H9 (cell line): ENCODE measurements at regions not wholly inside any gene's neighbourhood (a gene's known extent, or its start where the extent isn't known, plus 50 kb on each side); places are given as distances from the start of the nearest gene placed in this dataset.

Source experiments
- DNase-seq: peaks from one replicate; pipeline ENCODE4 v3.0.0-alpha.2; 2017
- H2AFZ ChIP-seq: one replicate; pipeline ENCODE4 v1.6.1; 2013; ENCODE audit warnings: mild to moderate bottlenecking, low read length, control low read depth, moderate library complexity
- H2AK5ac ChIP-seq: 2 replicates; pipeline ENCODE4 v1.6.1; 2013; ENCODE audit warnings: low read length, control low read depth, mixed read lengths; ENCODE audit not compliant: insufficient read length
- H2BK120ac ChIP-seq: one replicate; pipeline ENCODE4 v1.6.1; 2013; ENCODE audit warnings: low read depth, mild to moderate bottlenecking, low read length, control low read depth, inconsistent platforms; ENCODE audit not compliant: poor library complexity, severe bottlenecking
- H2BK12ac ChIP-seq: 2 replicates; pipeline ENCODE4 v1.6.1; 2013; ENCODE audit warnings: low read length, control low read depth, mixed read lengths, low read depth; ENCODE audit not compliant: insufficient read length
- H2BK15ac ChIP-seq: 2 replicates; pipeline ENCODE4 v1.6.1; 2013; ENCODE audit warnings: low read depth, low read length, control low read depth
- H2BK20ac ChIP-seq: one replicate; pipeline ENCODE4 v1.6.1; 2013; ENCODE audit warnings: low read depth, mild to moderate bottlenecking, low read length, control low read depth, inconsistent platforms; ENCODE audit not compliant: poor library complexity, severe bottlenecking
- H2BK5ac ChIP-seq: 2 replicates; pipeline ENCODE4 v1.6.1; 2013; ENCODE audit warnings: low read length, control low read depth, mixed read lengths; ENCODE audit not compliant: insufficient read length
- H3K14ac ChIP-seq: 2 replicates; pipeline ENCODE4 v1.6.1; 2013; ENCODE audit warnings: low read length, control low read depth; ENCODE audit not compliant: insufficient read depth
- H3K18ac ChIP-seq: 2 replicates; pipeline ENCODE4 v1.6.1; 2013; ENCODE audit warnings: low read depth, mild to moderate bottlenecking, mixed read lengths, low read length, control low read depth; ENCODE audit not compliant: insufficient read length
- H3K23ac ChIP-seq: 2 replicates; pipeline ENCODE4 v1.6.1; 2013; ENCODE audit warnings: low read length, control low read depth, mixed read lengths, low read depth; ENCODE audit not compliant: insufficient read length
- H3K23me2 ChIP-seq: 2 replicates; pipeline ENCODE4 v1.6.1; 2013; ENCODE audit warnings: low read depth, mild to moderate bottlenecking, mixed read lengths, low read length, control low read depth; ENCODE audit not compliant: insufficient read length, poor library complexity, severe bottlenecking
- H3K27ac ChIP-seq: 2 replicates; pipeline ENCODE4 v1.5.1; 2013; ENCODE audit warnings: low read length, control low read depth, mixed read lengths, low read depth; ENCODE audit not compliant: insufficient read length
- H3K27me3 ChIP-seq: 2 replicates; pipeline ENCODE4 v1.6.1; 2013; ENCODE audit warnings: low read length, control low read depth, inconsistent platforms; ENCODE audit not compliant: insufficient read depth
- H3K4ac ChIP-seq: 2 replicates; pipeline ENCODE4 v1.6.1; 2013; ENCODE audit warnings: low read depth, mild to moderate bottlenecking, control low read depth, inconsistent platforms, low read length, moderate library complexity
- H3K4me1 ChIP-seq: 2 replicates; pipeline ENCODE4 v1.6.1; 2013; ENCODE audit warnings: low read length, control low read depth, inconsistent platforms; ENCODE audit not compliant: insufficient read depth
- H3K4me2 ChIP-seq: 2 replicates; pipeline ENCODE4 v1.6.1; 2013; ENCODE audit warnings: low read length, control low read depth, mixed read lengths; ENCODE audit not compliant: insufficient read length, insufficient read depth
- H3K56ac ChIP-seq: 2 replicates; pipeline ENCODE4 v1.6.1; 2013; ENCODE audit warnings: low read depth, mild to moderate bottlenecking, mixed read lengths, low read length, control low read depth; ENCODE audit not compliant: insufficient read length
- H3K79me1 ChIP-seq: 2 replicates; pipeline ENCODE4 v1.6.1; 2013; ENCODE audit warnings: low read depth, mild to moderate bottlenecking, moderate library complexity, low read length, control low read depth, inconsistent platforms; ENCODE audit not compliant: insufficient read depth, poor library complexity, severe bottlenecking
- H3K79me2 ChIP-seq: 2 replicates; pipeline ENCODE4 v1.6.1; 2013; ENCODE audit warnings: low read length, control low read depth, inconsistent platforms; ENCODE audit not compliant: insufficient read depth
- H3K9ac ChIP-seq: 2 replicates; pipeline ENCODE4 v1.6.1; 2013; ENCODE audit warnings: low read length, control low read depth, mixed read lengths; ENCODE audit not compliant: insufficient read length; ENCODE audit errors: extremely low read depth
- H3K9me3 ChIP-seq: one replicate; pipeline ENCODE4 v1.6.1; 2013; ENCODE audit warnings: low read depth, low read length, inconsistent platforms; ENCODE audit not compliant: control insufficient read depth
- H3T11ph ChIP-seq: one replicate; pipeline ENCODE4 v1.6.1; 2013; ENCODE audit warnings: mild to moderate bottlenecking, low read length, control low read depth, inconsistent platforms
- H4K20me1 ChIP-seq: one replicate; pipeline ENCODE4 v1.6.1; 2013; ENCODE audit not compliant: control insufficient read depth, insufficient read length, insufficient read depth
- H4K5ac ChIP-seq: 2 replicates; pipeline ENCODE4 v1.6.1; 2013; ENCODE audit warnings: low read depth, mild to moderate bottlenecking, mixed read lengths, low read length, control low read depth; ENCODE audit not compliant: insufficient read length
- H4K8ac ChIP-seq: replicated peaks from 2 replicates; pipeline ENCODE4 v1.6.1; 2013; ENCODE audit warnings: low read length, control low read depth, mixed read lengths, low read depth; ENCODE audit not compliant: insufficient read length
- H4K91ac ChIP-seq: 2 replicates; pipeline ENCODE4 v1.6.1; 2013; ENCODE audit warnings: low read depth, mild to moderate bottlenecking, moderate library complexity, mixed read lengths, low read length, control low read depth; ENCODE audit not compliant: insufficient read length
- H3K27ac Mint-ChIP-seq, 3 experiments: 2 replicates in 2 of 3; 3 replicates in 1 of 3; pipeline ENCODE4 v1.8.0; 2020 to 2021; ENCODE audit warnings: mixed read lengths in 3 of 3, mild to moderate bottlenecking in 1 of 3, moderate library complexity in 1 of 3
- H3K27me3 Mint-ChIP-seq: 2 replicates; pipeline ENCODE4 v1.8.0; 2021; ENCODE audit warnings: low read depth, mild to moderate bottlenecking, moderate library complexity, mixed read lengths
- H3K36me3 Mint-ChIP-seq, 3 experiments: 2 replicates in 2 of 3; 3 replicates in 1 of 3; pipeline ENCODE4 v1.8.0; 2020 to 2021; ENCODE audit warnings: low read depth in 3 of 3, mixed read lengths in 3 of 3; ENCODE audit not compliant: insufficient read depth in 1 of 3
- H3K4me1 Mint-ChIP-seq, 2 experiments: 2 replicates each; pipeline ENCODE4 v1.8.0; 2020; ENCODE audit warnings: mixed read lengths in 2 of 2
- H3K4me3 Mint-ChIP-seq, 2 experiments: 2 replicates in 1 of 2; 3 replicates in 1 of 2; pipeline ENCODE4 v1.8.0; 2020 to 2021; ENCODE audit warnings: mild to moderate bottlenecking in 2 of 2, mixed read lengths in 2 of 2, moderate library complexity in 1 of 2
- H3K9me3 Mint-ChIP-seq, 2 experiments: 2 replicates in 1 of 2; 3 replicates in 1 of 2; pipeline ENCODE4 v1.8.0; 2020; ENCODE audit warnings: mild to moderate bottlenecking in 2 of 2, mixed read lengths in 2 of 2, moderate library complexity in 1 of 2
- TF ChIP-seq, protein P1 (sequence below): fragments of 200-600 bp; sonication (generic); conservative IDR thresholded peaks from 3 replicates; pipeline ENCODE4 v1.8.0; 2021; ENCODE audit warnings: antibody characterized with exemption, mild to moderate bottlenecking

GRCh38 chr7:18225067-18225466 lies 197.4 kb upstream of the PRPS1L1 start:
- Histone ChIP-seq H3K23ac (no peak overlapping the region), H2BK5ac (no peak overlapping the region), H3T11ph (no peak overlapping the region), H4K20me1 (no peaks in the 10 kb centered on the region), H3K4me1 (no peaks in the 10 kb centered on the region), H3K18ac (no peak overlapping the region), H3K56ac (no peak overlapping the region), H3K14ac (no peak overlapping the region), H2AFZ (no peak overlapping the region), H3K79me2 (no peaks in the 10 kb centered on the region), H2BK20ac (no peak overlapping the region), H3K4me2 (no peak overlapping the region), H3K79me1 (no peaks in the 10 kb centered on the region), H3K27me3 (no peaks in the 10 kb centered on the region), H3K9me3 (no peaks in the 10 kb centered on the region), H2AK5ac (no peak overlapping the region), H2BK12ac (no peak overlapping the region), H3K9ac (no peak overlapping the region), H2BK15ac (no peak overlapping the region), H3K4ac (no peak overlapping the region), H2BK120ac (no peak overlapping the region), H4K91ac (no peak overlapping the region), H3K23me2 (no peaks in the 10 kb centered on the region), H4K5ac (no peak overlapping the region), H3K27ac (no peak overlapping the region), H4K8ac (no peak overlapping the region)
- H3K27me3 Mint-ChIP-seq, result no peaks in the 10 kb centered on the region
- H3K27ac Mint-ChIP-seq, result no peak overlapping the region
- H3K36me3 Mint-ChIP-seq, result no peaks in the 10 kb centered on the region
- TF ChIP-seq, protein P1, sequence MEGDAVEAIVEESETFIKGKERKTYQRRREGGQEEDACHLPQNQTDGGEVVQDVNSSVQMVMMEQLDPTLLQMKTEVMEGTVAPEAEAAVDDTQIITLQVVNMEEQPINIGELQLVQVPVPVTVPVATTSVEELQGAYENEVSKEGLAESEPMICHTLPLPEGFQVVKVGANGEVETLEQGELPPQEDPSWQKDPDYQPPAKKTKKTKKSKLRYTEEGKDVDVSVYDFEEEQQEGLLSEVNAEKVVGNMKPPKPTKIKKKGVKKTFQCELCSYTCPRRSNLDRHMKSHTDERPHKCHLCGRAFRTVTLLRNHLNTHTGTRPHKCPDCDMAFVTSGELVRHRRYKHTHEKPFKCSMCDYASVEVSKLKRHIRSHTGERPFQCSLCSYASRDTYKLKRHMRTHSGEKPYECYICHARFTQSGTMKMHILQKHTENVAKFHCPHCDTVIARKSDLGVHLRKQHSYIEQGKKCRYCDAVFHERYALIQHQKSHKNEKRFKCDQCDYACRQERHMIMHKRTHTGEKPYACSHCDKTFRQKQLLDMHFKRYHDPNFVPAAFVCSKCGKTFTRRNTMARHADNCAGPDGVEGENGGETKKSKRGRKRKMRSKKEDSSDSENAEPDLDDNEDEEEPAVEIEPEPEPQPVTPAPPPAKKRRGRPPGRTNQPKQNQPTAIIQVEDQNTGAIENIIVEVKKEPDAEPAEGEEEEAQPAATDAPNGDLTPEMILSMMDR, result no peak
- no peaks in the 10 kb centered on the region for H3K4me1 Mint-ChIP-seq
- no peaks in the 10 kb centered on the region for H3K9me3 Mint-ChIP-seq
- H3K4me3 Mint-ChIP-seq, result no peak overlapping the region
- no peak for DNase-seq
